ENCODE measurements at regions not wholly inside any gene's neighbourhood (a gene's known extent, or its start where the extent isn't known, plus 50 kb on each side); places are given as distances from the start of the nearest gene placed in this dataset.

GRCh38 chr2:76283350-76283749 lies 572.6 kb upstream of the GCFC2 start:
- H3K79me2 ChIP-seq (ENCODE audit: insufficient read depth, low read length), result no peaks in the 10 kb centered on the region
- no peaks in the 10 kb centered on the region for H3K27me3 ChIP-seq (ENCODE audit: insufficient read depth, low read length, poor library complexity, severe bottlenecking)
- no peaks in the 10 kb centered on the region for H3K36me3 ChIP-seq (ENCODE audit: insufficient read depth, low read length)
- no peak overlapping the region for H3K4me2 ChIP-seq (ENCODE audit: low read depth, low read length, poor library complexity, severe bottlenecking)
- no peaks in the 10 kb centered on the region for H3K9me2 ChIP-seq (replicated peaks; ENCODE audit: low read depth, low read length)
- no peak overlapping the region for H3K4me3 ChIP-seq (ENCODE audit: low read length, poor library complexity, severe bottlenecking)
- TF ChIP-seq EZH2phosphoT487 (IDR thresholded peaks at IDR 0.05; ENCODE audit: borderline replicate concordance), result no peak
- TF ChIP-seq CTCF (conservative IDR thresholded peaks at IDR 0.05; ENCODE audit: low read length), result no peak
- H3K4me1 ChIP-seq (ENCODE audit: insufficient read depth, low read length, poor library complexity, severe bottlenecking), result no peaks in the 10 kb centered on the region
- H3K9me3 ChIP-seq (ENCODE audit: insufficient read depth, low read depth, low read length), result no peaks in the 10 kb centered on the region
- no peaks in the 10 kb centered on the region for H3F3A ChIP-seq (ENCODE audit: low read depth)
- H2AFZ ChIP-seq (ENCODE audit: low read length), result no peak overlapping the region
- H3K9ac ChIP-seq (ENCODE audit: low read depth, low read length, poor library complexity, severe bottlenecking), result no peak overlapping the region
- no peaks in the 10 kb centered on the region for H4K20me1 ChIP-seq (ENCODE audit: insufficient read depth, low read length, poor library complexity, severe bottlenecking)

- no peaks in the 10 kb centered on the region for H3K79me2 ChIP-seq (ENCODE audit: insufficient read depth, low read length)
- H3K9ac ChIP-seq (ENCODE audit: low read depth, low read length, poor library complexity, severe bottlenecking), result no peak overlapping the region
- no peaks in the 10 kb centered on the region for H3F3A ChIP-seq (ENCODE audit: low read depth)
- H3K27me3 ChIP-seq (ENCODE audit: insufficient read depth, low read length, poor library complexity, severe bottlenecking), result no peaks in the 10 kb centered on the region
- no peaks in the 10 kb centered on the region for H3K4me1 ChIP-seq (ENCODE audit: insufficient read depth, low read length, poor library complexity, severe bottlenecking)
- H3K9me2 ChIP-seq (replicated peaks; ENCODE audit: low read depth, low read length), result no peaks in the 10 kb centered on the region
- H3K36me3 ChIP-seq (ENCODE audit: insufficient read depth, low read length), result no peaks in the 10 kb centered on the region
- no peaks in the 10 kb centered on the region for H3K9me3 ChIP-seq (ENCODE audit: insufficient read depth, low read depth, low read length)
- no peak overlapping the region for H2AFZ ChIP-seq (ENCODE audit: low read length)
- H4K20me1 ChIP-seq (ENCODE audit: insufficient read depth, low read length, poor library complexity, severe bottlenecking), result no peaks in the 10 kb centered on the region
- no peak overlapping the region for H3K4me2 ChIP-seq (ENCODE audit: low read depth, low read length, poor library complexity, severe bottlenecking)
- H3K4me3 ChIP-seq (ENCODE audit: low read length, poor library complexity, severe bottlenecking), result no peak overlapping the region
- TF ChIP-seq CTCF (conservative IDR thresholded peaks at IDR 0.05; ENCODE audit: low read length) (no peak), EZH2phosphoT487 (IDR thresholded peaks at IDR 0.05; ENCODE audit: borderline replicate concordance) (no peak)
These were observed 570.6 kb upstream of the GCFC2 start for GRCh38 chr2:76281156-76281841.

GRCh38 chr2:76280686-76281085 lies 570.0 kb upstream of the GCFC2 start:
- Histone ChIP-seq H3K9ac (ENCODE audit: low read depth, low read length, poor library complexity, severe bottlenecking) (no peak overlapping the region), H2AFZ (ENCODE audit: low read length) (no peak overlapping the region)

More at GRCh38 chr2:76280686-76281085, 570.0 kb upstream of the GCFC2 start:
- H3K9me3 ChIP-seq (ENCODE audit: insufficient read depth, low read depth, low read length), result no peaks in the 10 kb centered on the region
- H3K27me3 ChIP-seq (ENCODE audit: insufficient read depth, low read length, poor library complexity, severe bottlenecking), result no peaks in the 10 kb centered on the region
- no peak for TF ChIP-seq EZH2phosphoT487 (IDR thresholded peaks at IDR 0.05; ENCODE audit: borderline replicate concordance)
- no peak for TF ChIP-seq CTCF (conservative IDR thresholded peaks at IDR 0.05; ENCODE audit: low read length)
- H3F3A ChIP-seq (ENCODE audit: low read depth), result no peaks in the 10 kb centered on the region
- no peaks in the 10 kb centered on the region for H3K36me3 ChIP-seq (ENCODE audit: insufficient read depth, low read length)
- H3K4me1 ChIP-seq (ENCODE audit: insufficient read depth, low read length, poor library complexity, severe bottlenecking), result no peaks in the 10 kb centered on the region
- no peaks in the 10 kb centered on the region for H4K20me1 ChIP-seq (ENCODE audit: insufficient read depth, low read length, poor library complexity, severe bottlenecking)
- H3K4me2 ChIP-seq (ENCODE audit: low read depth, low read length, poor library complexity, severe bottlenecking), result no peak overlapping the region
- no peaks in the 10 kb centered on the region for H3K9me2 ChIP-seq (replicated peaks; ENCODE audit: low read depth, low read length)
- H3K79me2 ChIP-seq (ENCODE audit: insufficient read depth, low read length), result no peaks in the 10 kb centered on the region
- no peak overlapping the region for H3K4me3 ChIP-seq (ENCODE audit: low read length, poor library complexity, severe bottlenecking)
